ENCODE measurements at regions not wholly inside any gene's neighbourhood (a gene's known extent, or its start where the extent isn't known, plus 50 kb on each side); places are given as distances from the start of the nearest gene placed in this dataset.

DNA sequence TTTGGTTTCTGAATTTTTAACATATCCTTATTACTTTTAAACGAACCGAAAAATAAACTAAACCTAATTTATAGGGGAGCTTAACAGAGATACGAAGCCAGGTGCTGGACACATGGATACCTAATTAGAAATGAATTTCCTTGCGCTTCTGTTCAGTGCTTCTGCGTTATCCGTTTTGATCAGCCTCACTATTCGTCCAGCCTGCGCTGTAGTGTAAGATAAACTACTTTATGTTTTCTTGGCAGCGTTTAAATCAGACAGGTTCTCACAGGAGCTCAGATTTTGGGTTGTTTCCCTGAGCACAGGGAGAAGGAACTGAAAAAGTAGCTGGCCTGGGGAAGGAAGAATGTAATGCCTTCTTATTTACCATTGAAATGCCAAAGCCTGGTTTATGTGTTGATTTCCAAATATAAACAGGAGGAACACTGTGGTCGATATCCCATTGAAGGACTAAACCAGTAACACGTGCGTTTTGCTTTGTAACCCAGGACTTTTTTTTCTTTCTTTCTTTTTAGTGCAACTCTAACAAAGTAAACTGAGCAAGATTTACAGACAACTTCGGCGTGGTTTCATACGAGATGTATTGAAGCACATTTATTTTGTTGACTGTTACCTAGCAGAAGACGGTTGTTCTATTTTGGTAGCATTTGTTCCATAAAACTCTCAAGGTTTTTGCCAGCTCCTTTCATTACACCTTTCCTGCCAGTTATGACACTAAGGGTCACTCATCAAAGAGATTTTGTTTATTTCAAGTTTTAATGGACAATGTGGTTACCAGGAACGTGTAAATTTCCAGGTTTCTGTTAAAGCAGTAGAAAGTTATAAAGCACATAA lies 214.8 kb upstream of the HEY2 start:
- no peak overlapping the region for H3K9ac ChIP-seq (ENCODE audit: insufficient read length, low read depth)
- H3K36me3 ChIP-seq (ENCODE audit: insufficient read depth, insufficient read length, low read length), result no peaks in the 10 kb centered on the region
- H3K9me3 ChIP-seq (ENCODE audit: insufficient read depth, low read length), result no peaks in the 10 kb centered on the region
- no peaks in the 10 kb centered on the region for H3K4me1 ChIP-seq (ENCODE audit: insufficient read depth, insufficient read length)
- H3K27me3 ChIP-seq (ENCODE audit: insufficient read depth, insufficient read length), result no peaks in the 10 kb centered on the region
- TF ChIP-seq YY1 (IDR thresholded peaks at IDR 0.05; ENCODE audit: insufficient read depth, insufficient read length), result no peak
- TF ChIP-seq SUZ12 (IDR thresholded peaks at IDR 0.05; ENCODE audit: extremely low read depth, insufficient read depth, insufficient read length), result no peak
- TF ChIP-seq ZNF274 (IDR thresholded peaks at IDR 0.05; ENCODE audit: low read depth, low read length), result no peak
- DNase-seq (ENCODE audit: low read depth, low spot score), result no peak
- no peak overlapping the region for H3K4me3 ChIP-seq (ENCODE audit: insufficient read length, low read depth)

DNA sequence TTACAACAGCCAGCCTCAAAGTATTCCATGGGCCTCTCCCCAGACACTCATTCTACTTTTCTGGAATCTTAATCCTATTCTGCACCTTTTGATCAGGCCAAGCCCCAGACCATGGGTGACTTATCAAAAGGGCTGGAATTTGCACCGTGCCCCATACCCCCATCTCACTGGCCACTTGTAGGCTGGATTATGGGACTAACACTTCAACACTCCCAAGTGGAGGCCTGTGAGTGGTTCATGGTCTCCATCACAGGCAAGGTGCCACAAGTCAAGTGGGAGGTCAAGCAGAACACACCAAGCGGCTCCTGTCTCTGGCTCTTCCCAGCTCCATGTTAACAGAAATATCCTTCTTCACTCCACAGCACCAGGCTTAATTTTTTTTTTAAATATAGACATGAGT lies 212.3 kb upstream of the HEY2 start:
- Histone ChIP-seq H3K4me1 (ENCODE audit: insufficient read depth, insufficient read length) (no peaks in the 10 kb centered on the region), H3K9me3 (ENCODE audit: insufficient read depth, low read length) (no peaks in the 10 kb centered on the region), H3K4me3 (ENCODE audit: insufficient read length, low read depth) (no peak overlapping the region), H3K9ac (ENCODE audit: insufficient read length, low read depth) (no peak overlapping the region), H3K27me3 (ENCODE audit: insufficient read depth, insufficient read length) (no peaks in the 10 kb centered on the region), H3K36me3 (ENCODE audit: insufficient read depth, insufficient read length, low read length) (no peaks in the 10 kb centered on the region)
- DNase-seq (ENCODE audit: low read depth, low spot score), result no peak
- no peak for TF ChIP-seq ZNF274 (IDR thresholded peaks at IDR 0.05; ENCODE audit: low read depth, low read length)
- TF ChIP-seq SUZ12 (IDR thresholded peaks at IDR 0.05; ENCODE audit: extremely low read depth, insufficient read depth, insufficient read length), result no peak
- TF ChIP-seq YY1 (IDR thresholded peaks at IDR 0.05; ENCODE audit: insufficient read depth, insufficient read length), result no peak

DNA sequence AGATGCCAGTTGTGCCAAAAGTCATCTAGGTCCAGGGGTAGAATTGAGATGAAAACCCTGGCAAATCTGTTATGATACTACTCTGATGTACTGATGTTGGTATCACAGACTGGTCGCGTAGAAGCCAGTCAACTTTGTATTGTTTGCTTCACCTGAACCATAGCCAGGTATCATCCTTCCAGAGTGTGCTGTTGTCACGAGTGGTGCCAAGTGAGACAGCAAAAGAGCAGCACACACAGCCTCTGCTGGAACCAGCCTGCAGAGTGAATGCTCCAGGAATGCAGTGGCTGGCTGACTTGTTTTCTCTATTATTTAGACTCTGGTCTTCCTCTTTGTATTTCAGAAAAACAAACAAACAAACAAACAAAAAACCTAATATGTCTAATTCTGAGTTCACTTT lies 209.5 kb upstream of the HEY2 start:
- DNase-seq (ENCODE audit: low read depth, low spot score), result no peak
- Histone ChIP-seq H3K9ac (ENCODE audit: insufficient read length, low read depth) (no peak overlapping the region), H3K9me3 (ENCODE audit: insufficient read depth, low read length) (no peaks in the 10 kb centered on the region), H3K27me3 (ENCODE audit: insufficient read depth, insufficient read length) (no peaks in the 10 kb centered on the region), H3K4me3 (ENCODE audit: insufficient read length, low read depth) (no peak overlapping the region), H3K4me1 (ENCODE audit: insufficient read depth, insufficient read length) (no peaks in the 10 kb centered on the region), H3K36me3 (ENCODE audit: insufficient read depth, insufficient read length, low read length) (no peaks in the 10 kb centered on the region)
- TF ChIP-seq YY1 (IDR thresholded peaks at IDR 0.05; ENCODE audit: insufficient read depth, insufficient read length) (no peak), SUZ12 (IDR thresholded peaks at IDR 0.05; ENCODE audit: extremely low read depth, insufficient read depth, insufficient read length) (no peak), ZNF274 (IDR thresholded peaks at IDR 0.05; ENCODE audit: low read depth, low read length) (no peak)

DNA sequence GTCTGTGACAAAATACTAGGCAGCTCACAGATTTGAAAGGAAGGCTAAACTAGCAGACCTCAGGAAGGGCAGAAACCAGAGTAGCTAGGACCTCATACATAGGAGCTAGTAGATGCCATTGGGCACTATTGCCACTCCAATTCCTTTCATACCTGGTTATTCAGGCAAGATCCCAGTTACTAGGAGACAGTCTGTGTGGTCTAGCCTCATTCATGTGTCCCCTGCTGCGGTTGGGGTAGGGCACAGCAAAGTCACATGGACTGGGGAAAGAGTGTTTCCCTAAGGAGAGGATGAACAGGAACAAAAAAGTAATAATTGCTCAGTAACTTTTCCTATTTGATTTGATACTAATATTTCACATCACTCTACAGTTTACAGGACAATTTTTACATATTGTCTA lies 204.6 kb upstream of the HEY2 start:
- Histone ChIP-seq H3K9me3 (ENCODE audit: insufficient read depth, low read length) (no peaks in the 10 kb centered on the region), H3K4me1 (ENCODE audit: insufficient read depth, insufficient read length) (no peaks in the 10 kb centered on the region), H3K27me3 (ENCODE audit: insufficient read depth, insufficient read length) (no peaks in the 10 kb centered on the region), H3K36me3 (ENCODE audit: insufficient read depth, insufficient read length, low read length) (no peaks in the 10 kb centered on the region), H3K9ac (ENCODE audit: insufficient read length, low read depth) (no peak overlapping the region), H3K4me3 (ENCODE audit: insufficient read length, low read depth) (no peak overlapping the region)
- TF ChIP-seq ZNF274 (IDR thresholded peaks at IDR 0.05; ENCODE audit: low read depth, low read length), result no peak
- TF ChIP-seq SUZ12 (IDR thresholded peaks at IDR 0.05; ENCODE audit: extremely low read depth, insufficient read depth, insufficient read length), result no peak
- no peak for TF ChIP-seq YY1 (IDR thresholded peaks at IDR 0.05; ENCODE audit: insufficient read depth, insufficient read length)
- no peak for DNase-seq (ENCODE audit: low read depth, low spot score)

DNA sequence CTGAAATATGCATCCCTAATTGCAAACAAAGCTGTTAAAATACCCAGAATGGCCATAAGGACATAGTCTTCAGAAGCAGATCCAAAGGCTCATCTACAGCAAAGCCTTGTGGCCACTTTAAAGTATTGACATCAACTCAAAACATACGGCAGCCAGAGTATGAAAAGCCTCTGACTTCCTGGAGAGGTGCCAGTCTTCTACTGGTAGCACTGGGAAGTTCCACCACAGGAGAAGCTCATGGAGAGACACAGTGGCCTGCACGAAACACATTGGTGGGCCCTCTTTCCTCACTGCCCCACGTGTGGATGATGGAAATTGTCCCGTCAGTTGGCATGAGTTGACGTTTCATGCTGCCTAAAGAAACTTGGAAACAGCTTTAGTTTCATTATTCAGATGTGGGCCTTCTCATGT lies 202.6 kb upstream of the HEY2 start:
- no peak for DNase-seq (ENCODE audit: low read depth, low spot score)

GRCh38 chr6:125547381-125547780 lies 202.1 kb upstream of the HEY2 start:
- Histone ChIP-seq H3K9me3 (ENCODE audit: insufficient read depth, low read length) (no peaks in the 10 kb centered on the region), H3K36me3 (ENCODE audit: insufficient read depth, insufficient read length, low read length) (no peaks in the 10 kb centered on the region), H3K27me3 (ENCODE audit: insufficient read depth, insufficient read length) (no peaks in the 10 kb centered on the region), H3K9ac (ENCODE audit: insufficient read length, low read depth) (no peak overlapping the region), H3K4me1 (ENCODE audit: insufficient read depth, insufficient read length) (no peaks in the 10 kb centered on the region), H3K4me3 (ENCODE audit: insufficient read length, low read depth) (no peak overlapping the region)
- TF ChIP-seq SUZ12 (IDR thresholded peaks at IDR 0.05; ENCODE audit: extremely low read depth, insufficient read depth, insufficient read length), result no peak
- TF ChIP-seq ZNF274 (IDR thresholded peaks at IDR 0.05; ENCODE audit: low read depth, low read length), result no peak
- TF ChIP-seq YY1 (IDR thresholded peaks at IDR 0.05; ENCODE audit: insufficient read depth, insufficient read length), result no peak
- no peak for DNase-seq (ENCODE audit: low read depth, low spot score)

More for the DNA sequence above, 202.6 kb upstream of the HEY2 start:
- Histone ChIP-seq H3K4me3 (ENCODE audit: insufficient read length, low read depth) (no peak overlapping the region), H3K4me1 (ENCODE audit: insufficient read depth, insufficient read length) (no peaks in the 10 kb centered on the region), H3K9me3 (ENCODE audit: insufficient read depth, low read length) (no peaks in the 10 kb centered on the region), H3K9ac (ENCODE audit: insufficient read length, low read depth) (no peak overlapping the region), H3K27me3 (ENCODE audit: insufficient read depth, insufficient read length) (no peaks in the 10 kb centered on the region), H3K36me3 (ENCODE audit: insufficient read depth, insufficient read length, low read length) (no peaks in the 10 kb centered on the region)
- TF ChIP-seq SUZ12 (IDR thresholded peaks at IDR 0.05; ENCODE audit: extremely low read depth, insufficient read depth, insufficient read length) (no peak), YY1 (IDR thresholded peaks at IDR 0.05; ENCODE audit: insufficient read depth, insufficient read length) (no peak), ZNF274 (IDR thresholded peaks at IDR 0.05; ENCODE audit: low read depth, low read length) (no peak)

GRCh38 chr6:125549202-125549884 lies 200.1 kb upstream of the HEY2 start:
- Histone ChIP-seq H3K27me3 (ENCODE audit: insufficient read depth, insufficient read length) (no peaks in the 10 kb centered on the region), H3K4me3 (ENCODE audit: insufficient read length, low read depth) (no peak overlapping the region), H3K36me3 (ENCODE audit: insufficient read depth, insufficient read length, low read length) (no peaks in the 10 kb centered on the region), H3K4me1 (ENCODE audit: insufficient read depth, insufficient read length) (no peaks in the 10 kb centered on the region), H3K9ac (ENCODE audit: insufficient read length, low read depth) (no peak overlapping the region), H3K9me3 (ENCODE audit: insufficient read depth, low read length) (no peaks in the 10 kb centered on the region)
- DNase-seq (ENCODE audit: low read depth, low spot score), result no peak
- TF ChIP-seq YY1 (IDR thresholded peaks at IDR 0.05; ENCODE audit: insufficient read depth, insufficient read length) (no peak), ZNF274 (IDR thresholded peaks at IDR 0.05; ENCODE audit: low read depth, low read length) (no peak), SUZ12 (IDR thresholded peaks at IDR 0.05; ENCODE audit: extremely low read depth, insufficient read depth, insufficient read length) (no peak)

All from NT2/D1 (cell line).